MV-4-11 (cell line): ENCODE measurements at regions not wholly inside any gene's neighbourhood (a gene's known extent, or its start where the extent isn't known, plus 50 kb on each side); places are given as distances from the start of the nearest gene placed in this dataset.

ENCODE experiments used
- DNase-seq: peaks from one replicate; lab custom pipeline; 2025; lab: John Stamatoyannopoulos, UW

- no peak for DNase-seq
Measured at GRCh38 chr20:22315073-22315472, 269.3 kb downstream of the FOXA2 start.

DNA sequence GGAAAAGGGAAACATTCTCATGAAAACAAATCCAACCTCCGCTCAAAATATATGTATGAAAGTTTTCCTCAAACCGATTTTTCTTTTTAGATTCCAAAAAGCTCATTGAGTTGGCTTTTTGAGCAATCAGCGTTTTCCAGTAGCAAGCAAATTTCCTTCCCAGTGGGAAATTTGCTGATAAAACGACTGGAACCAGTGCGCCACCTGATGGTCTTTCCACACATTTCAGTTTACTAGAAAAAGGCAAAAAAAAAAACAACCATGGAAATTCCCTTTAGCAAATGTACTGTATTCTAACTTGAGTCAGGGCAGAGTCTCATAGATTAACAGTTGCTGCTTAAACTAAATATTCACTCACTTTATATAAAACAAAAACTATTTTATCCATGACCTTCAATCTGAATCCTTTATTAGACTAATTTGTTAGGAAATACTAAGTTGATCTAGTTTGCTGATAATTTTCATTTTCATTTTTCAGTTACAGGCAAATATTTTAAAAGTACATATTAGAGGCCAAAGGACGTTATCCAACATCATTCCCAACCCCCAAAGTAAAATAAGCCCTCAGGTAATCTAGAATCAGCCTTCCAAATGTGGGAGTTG, 271.5 kb downstream of the FOXA2 start:
- DNase-seq = no peak

DNA sequence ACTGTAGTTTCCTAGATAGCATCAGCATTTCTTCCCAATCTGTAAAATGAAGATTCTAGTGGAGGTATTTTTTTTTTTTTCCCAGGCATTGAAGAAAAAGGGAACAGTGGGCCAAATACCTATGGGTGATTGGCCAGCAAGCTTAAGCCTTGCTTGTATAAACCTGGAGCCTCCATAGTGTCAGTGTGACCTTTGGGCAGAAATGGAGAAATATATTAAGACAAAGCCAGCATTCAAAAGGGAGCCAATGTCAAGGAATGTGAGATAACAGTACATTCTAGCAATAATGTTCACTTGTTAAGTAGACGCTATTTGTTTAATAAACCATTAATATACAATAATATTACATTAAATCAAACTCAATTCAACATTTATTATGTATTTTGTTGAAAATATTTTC, 275.4 kb downstream of the FOXA2 start:
- DNase-seq = no peak

GRCh38 chr20:22307409-22307808, 277.0 kb downstream of the FOXA2 start:
- DNase-seq = no peak

DNA sequence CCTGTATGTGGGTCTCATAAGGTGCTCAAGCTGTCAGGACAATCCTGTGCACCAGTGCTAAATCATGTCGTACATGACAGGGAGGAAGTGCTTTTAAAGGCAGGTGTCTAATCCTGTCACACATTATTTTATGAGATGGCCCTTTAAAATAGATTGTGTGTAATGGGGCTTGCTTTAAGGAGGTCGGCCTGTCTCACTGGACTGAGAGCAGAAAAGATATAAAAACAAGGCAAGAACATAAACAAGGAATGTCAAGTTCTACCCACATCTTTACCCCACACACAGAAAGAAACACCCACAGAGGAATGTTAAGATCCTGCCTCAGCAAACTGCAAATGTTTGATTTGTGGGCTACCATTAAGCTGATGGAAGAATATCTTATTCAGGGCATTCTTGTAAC, 279.0 kb downstream of the FOXA2 start:
- DNase-seq = no peak

DNA sequence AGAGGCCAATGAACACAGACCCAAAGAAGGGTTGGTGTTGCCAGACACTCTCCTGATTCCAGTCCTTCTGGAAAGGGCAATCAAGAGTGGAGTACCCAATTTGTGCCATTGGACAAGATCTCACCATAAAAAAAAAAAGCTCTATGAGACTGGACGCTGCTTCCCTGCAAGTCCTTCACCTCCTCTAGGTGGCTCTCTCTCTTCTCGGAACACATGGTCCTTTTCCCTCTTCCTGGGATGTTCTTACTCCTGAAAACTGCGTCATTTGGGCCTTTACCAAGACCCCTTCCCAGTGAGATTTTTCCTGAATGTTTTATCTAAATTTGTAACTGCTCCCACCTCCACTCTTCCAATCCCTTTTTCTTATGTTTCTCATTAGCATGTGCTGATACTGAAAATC, 280.8 kb downstream of the FOXA2 start:
- DNase-seq = no peak

- no peak for DNase-seq
Measured at GRCh38 chr20:22302039-22302438, 282.3 kb downstream of the FOXA2 start.

DNA sequence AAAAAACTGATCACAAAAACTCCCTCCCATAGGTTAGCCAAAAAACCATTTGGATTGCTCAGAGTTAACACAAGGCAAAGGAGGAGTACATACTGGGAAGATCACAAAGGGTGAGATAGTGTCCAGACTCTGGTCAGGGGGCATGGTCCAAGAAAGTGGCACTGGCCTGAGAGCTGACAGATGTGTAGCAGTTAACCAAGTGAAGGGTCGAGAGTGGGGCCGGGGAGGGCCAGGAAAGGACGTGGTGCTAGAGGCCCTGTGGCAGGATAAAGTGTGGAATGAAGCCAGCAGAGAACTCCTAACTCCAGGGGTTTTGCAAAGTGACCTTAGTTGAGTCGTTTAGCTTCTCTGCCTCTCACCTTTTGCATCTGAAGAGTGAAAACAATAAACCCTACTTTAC, 290.5 kb downstream of the FOXA2 start:
- DNase-seq = no peak

DNA sequence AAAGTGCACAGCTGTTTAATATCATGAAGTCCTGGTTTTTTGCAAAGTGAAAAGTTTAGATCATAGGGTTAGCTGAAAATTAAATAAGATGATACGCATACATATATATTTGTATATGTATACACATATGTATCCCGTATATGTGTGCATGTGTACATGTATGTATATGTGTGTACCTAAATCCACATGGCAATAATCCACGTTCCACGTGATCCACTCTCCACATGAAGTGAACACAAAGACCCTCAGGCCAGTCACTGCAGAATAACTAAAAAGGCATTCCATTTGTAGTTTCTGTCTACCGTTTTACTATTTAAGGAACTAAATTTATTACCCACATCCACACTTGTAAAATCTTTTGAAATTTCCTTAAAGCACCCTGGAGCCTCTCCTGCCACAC, 294.9 kb downstream of the FOXA2 start:
- no peak for DNase-seq

- no peak for DNase-seq
Measured at GRCh38 chr20:22288957-22289356, 295.4 kb downstream of the FOXA2 start.

- DNase-seq = no peak
Measured at GRCh38 chr20:22288156-22288555, 296.2 kb downstream of the FOXA2 start.

DNA sequence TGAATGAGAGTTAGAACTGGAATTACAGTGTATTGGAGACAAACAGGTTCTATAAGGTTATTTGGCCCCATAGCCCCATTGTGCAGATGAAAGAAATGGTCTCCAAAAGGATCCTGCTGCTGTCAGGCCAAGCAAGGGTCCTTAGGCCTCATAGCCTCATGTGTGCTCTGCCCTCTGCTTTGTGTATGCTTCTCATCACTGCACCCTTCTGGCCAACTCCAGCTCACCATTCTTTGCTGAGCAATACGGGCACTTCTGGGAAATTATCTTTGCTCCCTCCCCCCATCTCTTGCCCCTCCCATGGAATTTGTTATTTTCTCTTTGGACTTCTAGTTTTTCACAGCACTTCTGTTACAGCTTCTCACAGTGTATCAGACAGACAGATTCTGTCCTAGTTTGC, 298.8 kb downstream of the FOXA2 start:
- DNase-seq = no peak

GRCh38 chr20:22282696-22283095, 301.7 kb downstream of the FOXA2 start:
- no peak for DNase-seq

DNA sequence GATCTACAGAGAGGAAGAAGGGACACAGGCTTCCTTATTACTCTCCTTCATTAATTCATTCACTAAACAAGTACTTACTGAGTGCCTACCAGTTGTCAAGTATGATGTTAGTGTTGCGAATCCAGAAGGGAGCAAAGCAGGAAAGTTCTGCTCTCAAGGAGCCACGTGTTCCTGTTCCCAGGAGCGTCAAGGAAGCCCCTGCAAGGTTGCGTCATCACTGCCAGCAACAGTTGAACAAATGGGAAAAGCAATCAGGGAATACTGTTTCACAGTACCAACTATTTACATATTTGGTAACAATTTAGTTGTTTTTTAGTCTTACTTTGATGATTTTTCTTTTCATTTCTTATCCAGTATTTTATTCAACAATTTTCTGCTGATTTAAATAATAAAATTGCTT, 310.0 kb downstream of the FOXA2 start:
- DNase-seq = no peak

DNA sequence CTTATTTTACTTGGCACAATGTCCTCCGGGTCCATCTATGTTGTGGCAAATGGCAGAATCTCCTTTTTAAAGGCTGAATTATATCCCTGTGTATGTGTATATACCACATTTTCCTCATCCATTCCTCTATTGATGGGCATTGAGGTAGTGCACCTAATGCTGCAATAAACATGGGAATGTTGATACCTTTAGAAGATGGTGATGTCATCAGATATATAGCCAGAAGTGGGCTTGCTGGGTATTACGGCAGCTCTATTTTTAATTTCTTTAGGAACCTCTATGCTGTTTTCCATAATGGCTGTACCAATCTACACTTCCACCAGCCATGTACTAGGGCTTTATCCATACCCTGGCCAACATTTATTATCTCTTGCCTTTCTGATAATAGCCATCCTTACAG, 315.7 kb downstream of the FOXA2 start:
- no peak for DNase-seq

- DNase-seq = no peak
Measured at GRCh38 chr20:22264917-22265316, 319.5 kb downstream of the FOXA2 start.

DNA sequence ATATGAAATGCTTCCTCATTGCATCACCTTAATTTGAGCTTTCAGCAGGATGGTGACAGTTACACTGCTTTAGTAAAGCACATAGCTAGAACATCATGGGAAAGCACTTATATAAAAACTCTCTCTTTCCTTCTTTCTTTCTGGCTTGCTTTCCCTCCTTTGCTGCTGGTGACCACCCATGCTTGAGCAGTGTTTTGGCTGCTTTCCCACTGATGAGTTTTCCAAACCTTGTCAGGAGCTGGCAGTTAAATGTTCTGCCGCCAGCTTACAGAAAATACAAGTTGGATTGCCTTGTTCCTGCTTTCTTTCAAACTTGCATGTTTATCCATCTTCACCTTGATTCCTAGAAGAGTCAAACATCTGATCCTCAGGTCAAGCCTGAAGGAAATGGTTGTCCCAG, 323.9 kb downstream of the FOXA2 start:
- DNase-seq = no peak

GRCh38 chr20:22257912-22258311, 326.5 kb downstream of the FOXA2 start:
- no peak for DNase-seq

- DNase-seq = no peak
Measured at GRCh38 chr20:22248051-22248667, 336.2 kb downstream of the FOXA2 start.

DNA sequence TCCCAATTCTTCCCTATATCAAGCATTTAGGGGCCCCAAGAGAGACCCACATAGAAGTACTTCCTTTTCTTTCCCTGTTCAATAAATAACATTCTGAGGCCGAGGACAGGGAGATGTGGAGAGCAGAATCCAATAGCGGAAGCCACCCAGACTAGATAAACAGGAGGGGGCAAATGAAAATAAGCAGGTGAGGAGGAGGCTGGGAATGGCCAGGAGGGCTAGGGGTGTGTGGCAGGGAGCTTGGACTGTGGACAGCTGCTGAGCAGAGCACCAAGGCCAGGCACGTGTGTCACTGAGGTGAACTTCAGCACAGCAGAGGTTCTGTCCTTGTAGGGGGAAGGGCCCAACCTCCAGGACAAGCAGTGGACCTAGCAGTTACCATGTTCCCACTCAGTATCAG, 339.2 kb downstream of the FOXA2 start:
- DNase-seq = no peak

- no peak for DNase-seq
Measured at GRCh38 chr20:22243067-22243466, 341.3 kb downstream of the FOXA2 start.

DNA sequence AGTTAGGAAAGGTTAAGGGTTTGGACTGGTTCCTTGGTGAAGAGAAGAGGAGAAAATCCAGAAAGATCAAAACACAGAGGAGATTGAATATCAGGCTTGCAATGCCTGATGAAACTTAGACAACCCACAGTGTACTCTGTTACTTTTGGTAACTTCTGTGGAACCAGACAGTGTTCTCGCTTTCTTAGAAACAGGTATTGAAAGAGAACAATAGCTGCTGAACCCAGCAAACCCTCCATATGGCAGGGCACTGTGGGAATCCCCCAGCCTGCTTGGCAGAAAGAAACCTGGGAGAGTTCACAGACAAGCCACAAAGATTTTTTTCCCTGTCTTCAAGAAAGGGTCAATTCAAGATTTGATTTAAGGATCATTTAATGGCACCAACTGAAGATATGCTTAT, 342.8 kb downstream of the FOXA2 start:
- no peak for DNase-seq

DNA sequence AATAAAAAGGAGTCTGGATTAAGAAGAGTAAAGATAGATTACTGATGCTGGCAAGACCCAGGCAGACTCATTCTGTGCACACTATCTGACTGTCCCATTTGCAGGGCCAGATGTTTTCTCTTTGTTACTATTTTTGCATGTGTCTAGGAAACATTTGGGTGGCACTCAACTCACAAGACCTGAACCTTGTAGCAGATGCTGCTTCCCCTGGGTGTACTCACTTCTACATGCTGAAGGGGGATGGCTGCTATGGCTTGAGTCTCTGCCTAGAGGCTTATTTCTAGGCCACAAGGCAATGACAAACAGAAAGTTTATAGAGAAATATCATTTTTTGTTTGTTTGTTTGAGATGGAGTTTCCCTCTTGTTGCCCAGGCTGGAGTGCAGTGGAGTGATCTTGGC, 351.4 kb downstream of the FOXA2 start:
- no peak for DNase-seq

DNA sequence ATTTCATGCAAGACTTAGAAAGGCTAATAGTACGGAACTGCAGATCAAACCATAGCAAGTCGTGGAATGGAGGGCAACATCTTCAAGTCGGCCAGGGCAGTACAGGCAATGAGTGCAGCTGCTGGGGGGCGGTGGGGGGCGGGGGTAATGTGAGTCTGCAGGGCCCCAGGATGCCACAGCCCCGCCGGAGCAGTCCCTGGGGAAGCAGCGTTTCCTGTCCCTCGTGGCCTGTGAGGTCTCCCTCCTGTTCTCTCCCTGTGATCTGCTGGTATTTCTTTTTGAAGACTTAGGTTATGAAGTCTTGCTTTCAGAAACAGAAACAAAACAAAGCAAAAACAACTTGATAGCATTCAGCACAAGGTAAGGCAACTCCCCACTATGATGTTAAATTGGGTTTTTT, 351.9 kb downstream of the FOXA2 start:
- no peak for DNase-seq
